ENCODE measurements at regions not wholly inside any gene's neighbourhood (a gene's known extent, or its start where the extent isn't known, plus 50 kb on each side); places are given as distances from the start of the nearest gene placed in this dataset.

- H3K9ac ChIP-seq (ENCODE audit: low read depth in 1 of 2, low read length in 2 of 2): no peak overlapping the region
- TF ChIP-seq SP1 (IDR thresholded peaks at IDR 0.05) (no peak), HNF4G (IDR thresholded peaks at IDR 0.05) (no peak), YY1 (IDR thresholded peaks at IDR 0.05) (no peak), NR2F2 (IDR thresholded peaks at IDR 0.05) (no peak), FOXA2 (IDR thresholded peaks at IDR 0.05) (no peak), HNF4A (conservative IDR thresholded peaks at IDR 0.05) (no peak), RXRA (IDR thresholded peaks at IDR 0.05) (no peak)
- DNase-seq (ENCODE audit: low spot score): no peak
- no peaks in the 10 kb centered on the region for H3K36me3 ChIP-seq (ENCODE audit: control insufficient read depth in 4 of 4, insufficient read depth in 3 of 4, low read depth in 1 of 4, low read length in 3 of 4)
- H3K27ac ChIP-seq (ENCODE audit: low read depth in 1 of 2, low read length in 2 of 2): no peak overlapping the region
- WGBS: 83% methylated on average over 3 of the region's 3 CpGs
- H3K27me3 ChIP-seq (ENCODE audit: control insufficient read depth in 4 of 4, insufficient read depth in 4 of 4, low read length in 3 of 4): no peaks in the 10 kb centered on the region
- no peaks in the 10 kb centered on the region for H3K4me1 ChIP-seq (ENCODE audit: control insufficient read depth in 4 of 4, insufficient read depth in 4 of 4, low read length in 3 of 4)
- H3K4me3 ChIP-seq (ENCODE audit: low read depth in 1 of 3, low read length in 3 of 3): no peak overlapping the region
- no peaks in the 10 kb centered on the region for H3K9me3 ChIP-seq (ENCODE audit: control insufficient read depth in 4 of 4, low read length in 3 of 4)
Measured at GRCh38 chr10:4077804-4078203, 292.8 kb upstream of the KLF6 start.

GRCh38 chr10:4076983-4077382 is 292.0 kb upstream of the KLF6 start:
- TF ChIP-seq EGR1 (IDR thresholded peaks at IDR 0.05; ENCODE audit: low read depth in 2 of 2): no peak
- Histone ChIP-seq H3K4me1 (ENCODE audit: control insufficient read depth in 4 of 4, insufficient read depth in 4 of 4, low read length in 3 of 4) (no peaks in the 10 kb centered on the region), H3K4me3 (ENCODE audit: low read depth in 1 of 3, low read length in 3 of 3) (no peak overlapping the region), H3K9me3 (ENCODE audit: control insufficient read depth in 4 of 4, low read length in 3 of 4) (no peaks in the 10 kb centered on the region), H3K27ac (ENCODE audit: low read depth in 1 of 2, low read length in 2 of 2) (no peak overlapping the region), H3K27me3 (ENCODE audit: control insufficient read depth in 4 of 4, insufficient read depth in 4 of 4, low read length in 3 of 4) (no peaks in the 10 kb centered on the region), H3K36me3 (ENCODE audit: control insufficient read depth in 4 of 4, insufficient read depth in 3 of 4, low read depth in 1 of 4, low read length in 3 of 4) (no peaks in the 10 kb centered on the region), H3K9ac (ENCODE audit: low read depth in 1 of 2, low read length in 2 of 2) (no peak overlapping the region)
- 93% methylated on average over 9 of the region's 9 CpGs for WGBS
- DNase-seq (ENCODE audit: low spot score): no peak

- no peak for DNase-seq (ENCODE audit: low spot score)
- TF ChIP-seq RAD21 (IDR thresholded peaks at IDR 0.05) (no peak), HNF4G (IDR thresholded peaks at IDR 0.05) (no peak), RXRA (IDR thresholded peaks at IDR 0.05) (no peak), REST (IDR thresholded peaks at IDR 0.05) (no peak), YY1 (IDR thresholded peaks at IDR 0.05) (no peak), SP1 (IDR thresholded peaks at IDR 0.05) (no peak), TAF1 (conservative IDR thresholded peaks at IDR 0.05) (no peak), HNF4A (conservative IDR thresholded peaks at IDR 0.05) (no peak), MAX (IDR thresholded peaks at IDR 0.05) (no peak), JUND (IDR thresholded peaks at IDR 0.05) (no peak), NR2F2 (IDR thresholded peaks at IDR 0.05) (no peak), EGR1 (IDR thresholded peaks at IDR 0.05; ENCODE audit: low read depth in 2 of 2) (no peak), FOXA1 (IDR thresholded peaks at IDR 0.05) (no peak), ZBTB33 (IDR thresholded peaks at IDR 0.05) (no peak)
- Histone ChIP-seq H3K36me3 (ENCODE audit: control insufficient read depth in 4 of 4, insufficient read depth in 3 of 4, low read depth in 1 of 4, low read length in 3 of 4) (no peaks in the 10 kb centered on the region), H3K27ac (ENCODE audit: low read depth in 1 of 2, low read length in 2 of 2) (no peak overlapping the region), H3K9me3 (ENCODE audit: control insufficient read depth in 4 of 4, low read length in 3 of 4) (no peaks in the 10 kb centered on the region), H3K9ac (ENCODE audit: low read depth in 1 of 2, low read length in 2 of 2) (no peak overlapping the region), H3K27me3 (ENCODE audit: control insufficient read depth in 4 of 4, insufficient read depth in 4 of 4, low read length in 3 of 4) (no peaks in the 10 kb centered on the region), H3K4me1 (ENCODE audit: control insufficient read depth in 4 of 4, insufficient read depth in 4 of 4, low read length in 3 of 4) (no peaks in the 10 kb centered on the region), H3K4me3 (ENCODE audit: low read depth in 1 of 3, low read length in 3 of 3) (no peak overlapping the region)
- WGBS: 88% methylated on average over 7 of the region's 7 CpGs
Measured at GRCh38 chr10:4075443-4075842, 290.4 kb upstream of the KLF6 start.

Data from liver (tissue), 7 donors.